ENCODE measurements at regions not wholly inside any gene's neighbourhood (a gene's known extent, or its start where the extent isn't known, plus 50 kb on each side); places are given as distances from the start of the nearest gene placed in this dataset.
"Not testable (repeated sequence)": the region's sequence is repeated elsewhere in the genome, so short reads cannot be mapped to it uniquely, and the experiment has no call there.

- DNase-seq = no peak
These were observed 126.8 kb upstream of the ZNF644 start for GRCh38 chr1:91148641-91149069.

- DNase-seq = no peak
These were observed 120.0 kb upstream of the ZNF644 start for GRCh38 chr1:91141858-91142257.

- no peak for DNase-seq
These were observed 117.1 kb upstream of the ZNF644 start for GRCh38 chr1:91138959-91139358.

GRCh38 chr1:91137173-91137852 is 115.5 kb upstream of the ZNF644 start:
- DNase-seq = no peak

GRCh38 chr1:91135799-91136198 is 114.0 kb upstream of the ZNF644 start:
- DNase-seq = no peak

GRCh38 chr1:91133248-91133647 is 111.4 kb upstream of the ZNF644 start:
- DNase-seq = no peak

- DNase-seq = no peak
These were observed 108.6 kb upstream of the ZNF644 start for GRCh38 chr1:91130256-91130985.

GRCh38 chr1:91129458-91129857 is 107.6 kb upstream of the ZNF644 start:
- DNase-seq = no peak

- DNase-seq = no peak
These were observed 107.2 kb upstream of the ZNF644 start for GRCh38 chr1:91129017-91129416.

- DNase-seq = no peak
These were observed 103.2 kb upstream of the ZNF644 start for GRCh38 chr1:91124989-91125417.

GRCh38 chr1:91124290-91124985 is 102.6 kb upstream of the ZNF644 start:
- DNase-seq = no peak

GRCh38 chr1:91123773-91124172 is 101.9 kb upstream of the ZNF644 start:
- DNase-seq = no peak

- DNase-seq = no peak
These were observed 101.5 kb upstream of the ZNF644 start for GRCh38 chr1:91123319-91123718.

- DNase-seq = no peak
These were observed 100.4 kb upstream of the ZNF644 start for GRCh38 chr1:91122106-91122717.

- DNase-seq = no peak
These were observed 99.5 kb upstream of the ZNF644 start for GRCh38 chr1:91121366-91121765.

- DNase-seq = no peak
These were observed 99.1 kb upstream of the ZNF644 start for GRCh38 chr1:91120936-91121335.

GRCh38 chr1:91120421-91120820 is 98.6 kb upstream of the ZNF644 start:
- no peak for DNase-seq

GRCh38 chr1:91104712-91105111 is 82.9 kb upstream of the ZNF644 start:
- no peak for DNase-seq

GRCh38 chr1:91101328-91101727 is 79.5 kb upstream of the ZNF644 start:
- no peak for DNase-seq

GRCh38 chr1:91099746-91100621 is 78.1 kb upstream of the ZNF644 start:
- DNase-seq = no peak

GRCh38 chr1:91098299-91098906 is 76.6 kb upstream of the ZNF644 start:
- no peak for DNase-seq

- not testable (repeated sequence) for DNase-seq
These were observed 73.5 kb upstream of the ZNF644 start for GRCh38 chr1:91095321-91095720.

Data from NCI-H345 (cell line).